ENCODE measurements at regions not wholly inside any gene's neighbourhood (a gene's known extent, or its start where the extent isn't known, plus 50 kb on each side); places are given as distances from the start of the nearest gene placed in this dataset.

- Histone ChIP-seq H3K79me2 (ENCODE audit: insufficient read depth, low read length) (no peaks in the 10 kb centered on the region), H3K4me1 (ENCODE audit: control insufficient read depth in 1 of 2, insufficient read depth in 2 of 2, low read length in 2 of 2) (no peaks in the 10 kb centered on the region), H3K27me3 (ENCODE audit: insufficient read depth, low read length) (peaks cover 4% of the 10 kb centered on the region; the same call in 1 of the 2 replicates), H3K36me3 (ENCODE audit: control insufficient read depth in 1 of 2, insufficient read depth in 2 of 2, low read length in 2 of 2) (no peaks in the 10 kb centered on the region), H3K9me2 (ENCODE audit: insufficient read depth) (no peaks in the 10 kb centered on the region), H2AFZ (ENCODE audit: low read depth, low read length, poor library complexity, severe bottlenecking) (no peak overlapping the region), H4K20me1 (ENCODE audit: insufficient read depth) (no peaks in the 10 kb centered on the region), H3K4me3 (replicated peaks in 1 of 2; ENCODE audit: low read depth in 1 of 2, low read length in 2 of 2) (no peak overlapping the region), H3K9me3 (ENCODE audit: control insufficient read depth in 1 of 2, insufficient read depth in 1 of 2, low read depth in 1 of 2, low read length in 2 of 2) (no peaks in the 10 kb centered on the region), H3K27ac (ENCODE audit: low read depth, low read length) (no peak overlapping the region), H3K9ac (ENCODE audit: low read length) (no peak overlapping the region), H3K4me2 (ENCODE audit: low read length) (no peak overlapping the region)
- ChIA-PET RAD21 (ENCODE audit: low non-redundant PET in 1 of 2, low total read pairs in 2 of 2, uncharacterized antibody in 2 of 2, unreplicated experiment in 2 of 2) (no interaction called here), CTCF (no interaction called here), POLR2A (no interaction called here)
- intact Hi-C loops (cut with micrococcal nuclease): no loop called here
- no peak for DNase-seq (ENCODE audit: low read depth, low spot score)
- no peak for ATAC-seq
- TF ChIP-seq TCF7L2 (IDR thresholded peaks at IDR 0.05; ENCODE audit: borderline replicate concordance, extremely low read depth, insufficient read depth, insufficient read length) (no peak), POLR2AphosphoS5 (IDR thresholded peaks at IDR 0.05; ENCODE audit: low read depth, low read length) (no peak), REST (IDR thresholded peaks at IDR 0.05; ENCODE audit: low read depth) (no peak)
- no TSS peak for BruUV-seq (replicated peaks)
Measured at GRCh38 chr10:76774987-76775603, 862.5 kb downstream of the KCNMA1 start.

- no peak overlapping the region for H3K4me3 ChIP-seq (replicated peaks in 1 of 2; ENCODE audit: low read depth in 1 of 2, low read length in 2 of 2)
- H3K9ac ChIP-seq (ENCODE audit: low read length): no peak overlapping the region
- H3K9me3 ChIP-seq (ENCODE audit: control insufficient read depth in 1 of 2, insufficient read depth in 1 of 2, low read depth in 1 of 2, low read length in 2 of 2): no peaks in the 10 kb centered on the region
- DNase-seq (ENCODE audit: low read depth, low spot score) (no peak), ATAC-seq (no peak)
- H3K27me3 ChIP-seq (ENCODE audit: insufficient read depth, low read length): no peaks in the 10 kb centered on the region
- intact Hi-C loops (cut with micrococcal nuclease): no loop called here
- no peaks in the 10 kb centered on the region for H3K36me3 ChIP-seq (ENCODE audit: control insufficient read depth in 1 of 2, insufficient read depth in 2 of 2, low read length in 2 of 2)
- BruUV-seq (replicated peaks): no TSS peak
- H3K4me1 ChIP-seq (ENCODE audit: control insufficient read depth in 1 of 2, insufficient read depth in 2 of 2, low read length in 2 of 2): no peaks in the 10 kb centered on the region
- H3K9me2 ChIP-seq (ENCODE audit: insufficient read depth): no peaks in the 10 kb centered on the region
- CTCF ChIA-PET: no interaction called here
- no peak overlapping the region for H3K4me2 ChIP-seq (ENCODE audit: low read length)
- no peaks in the 10 kb centered on the region for H4K20me1 ChIP-seq (ENCODE audit: insufficient read depth)
- H3K79me2 ChIP-seq (ENCODE audit: insufficient read depth, low read length): no peaks in the 10 kb centered on the region
- H2AFZ ChIP-seq (ENCODE audit: low read depth, low read length, poor library complexity, severe bottlenecking): no peak overlapping the region
- no peak overlapping the region for H3K27ac ChIP-seq (ENCODE audit: low read depth, low read length)
- RAD21 ChIA-PET (ENCODE audit: low non-redundant PET in 1 of 2, low total read pairs in 2 of 2, uncharacterized antibody in 2 of 2, unreplicated experiment in 2 of 2): no interaction called here
- POLR2A ChIA-PET: no interaction called here
- TF ChIP-seq SRF (IDR thresholded peaks at IDR 0.05; ENCODE audit: low read depth): no peak
- no peak for TF ChIP-seq POLR2A (IDR thresholded peaks at IDR 0.05; ENCODE audit: borderline replicate concordance, extremely low read depth, insufficient read depth, insufficient read length)
- no peak for TF ChIP-seq ZNF274 (IDR thresholded peaks at IDR 0.05; ENCODE audit: low read depth, low read length)
- no peak for TF ChIP-seq SP1 (IDR thresholded peaks at IDR 0.05; ENCODE audit: low read depth)
- no peak for TF ChIP-seq RAD21 (IDR thresholded peaks at IDR 0.05; ENCODE audit: low read depth)
- TF ChIP-seq ZFX (IDR thresholded peaks at IDR 0.05): no peak
- TF ChIP-seq ZBTB33 (IDR thresholded peaks at IDR 0.05; ENCODE audit: extremely low read depth, insufficient replicate concordance, low read length): no peak
- no peak for TF ChIP-seq MAX (IDR thresholded peaks at IDR 0.05)
- TF ChIP-seq ELF1 (IDR thresholded peaks at IDR 0.05; ENCODE audit: borderline replicate concordance, low read depth): no peak
- no peak for TF ChIP-seq POLR2AphosphoS5 (IDR thresholded peaks at IDR 0.05; ENCODE audit: low read depth, low read length)
- no peak for TF ChIP-seq ATF3 (IDR thresholded peaks at IDR 0.05)
- TF ChIP-seq EZH2 (IDR thresholded peaks at IDR 0.05): no peak
- no peak for TF ChIP-seq FOSL1 (IDR thresholded peaks at IDR 0.05; ENCODE audit: low read depth)
- no peak for TF ChIP-seq SIN3A (IDR thresholded peaks at IDR 0.05; ENCODE audit: low read depth)
Measured at GRCh38 chr10:76769582-76769981, 868.0 kb downstream of the KCNMA1 start.
